Effector memory CD8-positive, alpha-beta T cell (primary cell): ENCODE measurements at regions not wholly inside any gene's neighbourhood (a gene's known extent, or its start where the extent isn't known, plus 50 kb on each side); places are given as distances from the start of the nearest gene placed in this dataset.

Experiments used
- ATAC-seq: fragments of 150-1000 bp; cut with Tn5 transposase; replicated peaks from 2 replicates; pipeline ENCODE4 v1.10.0; 2021; ENCODE audit warnings: mild to moderate bottlenecking, moderate library complexity
- DNase-seq, 3 experiments: peaks; one replicate each; pipeline ENCODE4 v3.0.0; 2021
- H3K27ac Mint-ChIP-seq, 2 donors: one replicate each; pipeline ENCODE4 v1.8.0; 2022; ENCODE audit warnings: mild to moderate bottlenecking in 2 of 2, mixed read lengths in 2 of 2, moderate library complexity in 2 of 2
- H3K27me3 Mint-ChIP-seq, 2 donors: one replicate each; pipeline ENCODE4 v1.8.0; 2022; ENCODE audit warnings: mixed read lengths in 2 of 2
- H3K36me3 Mint-ChIP-seq: one replicate; pipeline ENCODE4 v1.8.0; 2022; ENCODE audit warnings: mild to moderate bottlenecking, moderate library complexity, mixed read lengths; ENCODE audit not compliant: insufficient read depth
- H3K4me1 Mint-ChIP-seq, 2 donors: one replicate each; pipeline ENCODE4 v1.8.0; 2022; ENCODE audit warnings: low read depth in 2 of 2, mixed read lengths in 2 of 2
- H3K4me3 Mint-ChIP-seq, 2 donors: one replicate each; pipeline ENCODE4 v1.8.0; 2022; ENCODE audit warnings: mild to moderate bottlenecking in 2 of 2, mixed read lengths in 2 of 2, moderate library complexity in 2 of 2
- H3K9me3 Mint-ChIP-seq, 2 donors: one replicate each; pipeline ENCODE4 v1.8.0; 2022; ENCODE audit warnings: mixed read lengths in 2 of 2

DNA sequence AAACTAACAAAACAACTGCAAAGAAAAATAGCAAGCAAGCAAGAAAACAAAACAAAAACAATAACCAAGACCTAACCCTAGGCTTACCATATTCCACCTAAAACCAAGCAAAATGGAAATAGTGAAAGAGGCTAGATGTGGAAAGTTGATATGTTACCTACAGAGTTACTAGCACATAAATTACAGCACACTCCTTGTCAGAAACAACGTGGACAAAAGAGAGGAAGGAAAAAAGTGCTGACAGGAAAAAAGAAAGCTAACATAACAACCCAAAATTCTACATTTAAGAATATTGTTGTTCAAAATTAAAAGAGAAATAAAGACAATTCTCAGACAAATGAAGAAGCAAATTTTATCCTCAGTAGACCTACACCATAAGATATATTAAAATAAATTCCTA, 812.8 kb upstream of the NUDT12 start:
- ATAC-seq = no peak
- Mint-ChIP-seq H3K27me3 (no peaks in the 10 kb centered on the region), H3K9me3 (peaks cover 2 to 7% of the 10 kb centered on the region in 2 donors), H3K4me1 (no peaks in the 10 kb centered on the region), H3K4me3 (no peak overlapping the region), H3K27ac (no peak overlapping the region), H3K36me3 (no peaks in the 10 kb centered on the region)
- DNase-seq = no peak

DNA sequence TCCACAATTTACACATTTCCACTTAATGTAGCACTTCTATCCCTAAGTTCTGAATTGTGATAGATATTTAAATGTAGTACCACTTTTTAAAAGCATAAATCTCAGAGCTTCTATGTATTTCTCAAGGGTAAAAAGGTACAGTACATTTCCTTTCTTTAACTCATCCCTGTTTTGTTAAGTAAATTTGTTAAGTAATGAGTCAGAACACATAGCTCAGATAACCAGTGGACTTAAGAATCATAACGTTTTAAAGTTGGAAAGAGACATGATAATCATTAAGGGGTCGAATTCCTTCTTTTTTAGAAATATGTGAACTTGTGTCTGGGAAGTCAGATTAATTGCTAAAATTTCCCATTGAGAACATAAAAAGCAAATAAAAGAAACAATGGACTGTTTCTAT, 810.2 kb upstream of the NUDT12 start:
- no peak overlapping the region for H3K27ac Mint-ChIP-seq
- H3K9me3 Mint-ChIP-seq = peaks cover 3 to 7% of the 10 kb centered on the region in 2 donors
- no peaks in the 10 kb centered on the region for H3K27me3 Mint-ChIP-seq
- H3K36me3 Mint-ChIP-seq = no peaks in the 10 kb centered on the region
- no peak overlapping the region for H3K4me3 Mint-ChIP-seq
- DNase-seq (no peak), ATAC-seq (no peak)
- no peaks in the 10 kb centered on the region for H3K4me1 Mint-ChIP-seq

- H3K36me3 Mint-ChIP-seq = no peaks in the 10 kb centered on the region
- H3K4me1 Mint-ChIP-seq = no peaks in the 10 kb centered on the region
- H3K27me3 Mint-ChIP-seq = no peaks in the 10 kb centered on the region
- H3K27ac Mint-ChIP-seq = no peak overlapping the region
- H3K9me3 Mint-ChIP-seq = peaks cover 3 to 7% of the 10 kb centered on the region in 2 donors
- DNase-seq (no peak), ATAC-seq (no peak)
- H3K4me3 Mint-ChIP-seq = no peak overlapping the region
Measured at GRCh38 chr5:104372376-104372775, 809.8 kb upstream of the NUDT12 start.

DNA sequence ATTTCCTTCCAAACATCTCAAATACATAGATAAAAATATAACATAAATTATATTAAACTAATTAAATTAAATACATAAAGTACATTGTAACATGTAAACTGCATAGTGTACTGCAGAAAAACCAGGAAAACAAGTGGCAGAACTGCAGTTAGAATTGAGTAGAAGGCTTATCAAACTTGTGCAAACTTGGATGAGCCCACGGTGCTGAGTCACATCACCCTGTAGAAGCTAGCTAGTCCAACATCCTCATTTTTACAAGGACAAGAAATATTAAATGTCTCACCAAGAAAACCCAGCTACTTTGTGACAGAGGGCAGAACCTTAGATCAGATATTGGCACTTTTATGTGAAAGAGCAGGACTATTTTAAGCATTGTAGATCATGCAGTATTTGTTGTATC, 807.9 kb upstream of the NUDT12 start:
- Mint-ChIP-seq H3K36me3 (no peaks in the 10 kb centered on the region), H3K27ac (no peak overlapping the region), H3K4me1 (no peaks in the 10 kb centered on the region), H3K9me3 (peaks cover 3 to 7% of the 10 kb centered on the region in 2 donors), H3K27me3 (no peaks in the 10 kb centered on the region), H3K4me3 (no peak overlapping the region)
- ATAC-seq = no peak
- no peak for DNase-seq

GRCh38 chr5:104367978-104368377, 805.4 kb upstream of the NUDT12 start:
- Mint-ChIP-seq H3K27ac (no peak overlapping the region), H3K27me3 (no peaks in the 10 kb centered on the region), H3K9me3 (peaks cover 1 to 7% of the 10 kb centered on the region in 2 donors), H3K36me3 (no peaks in the 10 kb centered on the region), H3K4me1 (no peaks in the 10 kb centered on the region), H3K4me3 (no peak overlapping the region)
- DNase-seq (no peak), ATAC-seq (no peak)

DNA sequence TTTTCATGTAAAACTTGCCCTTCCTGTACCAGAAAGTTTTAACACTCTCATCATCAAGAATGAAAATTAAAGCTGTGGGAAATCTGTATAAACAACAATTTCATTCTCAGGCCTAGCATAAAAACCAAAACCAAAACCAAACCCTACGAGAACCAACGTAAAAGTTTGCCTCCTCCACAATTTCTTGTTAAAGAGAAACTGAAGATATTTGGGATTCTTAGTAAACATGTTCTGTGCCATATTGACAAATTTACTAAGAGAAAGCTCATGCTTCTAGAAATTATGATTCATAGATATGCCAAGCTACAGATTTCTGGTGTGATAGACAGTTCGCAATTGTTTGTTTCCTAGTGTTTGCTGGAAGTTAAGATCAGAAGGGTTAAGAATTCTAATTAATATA, 801.0 kb upstream of the NUDT12 start:
- no peak for ATAC-seq
- H3K27ac Mint-ChIP-seq = no peak overlapping the region
- H3K9me3 Mint-ChIP-seq = peaks cover 0 to 1% of the 10 kb centered on the region in 2 donors
- DNase-seq = no peak
- H3K4me3 Mint-ChIP-seq = no peak overlapping the region
- H3K4me1 Mint-ChIP-seq = no peaks in the 10 kb centered on the region
- no peaks in the 10 kb centered on the region for H3K27me3 Mint-ChIP-seq
- H3K36me3 Mint-ChIP-seq = no peaks in the 10 kb centered on the region

DNA sequence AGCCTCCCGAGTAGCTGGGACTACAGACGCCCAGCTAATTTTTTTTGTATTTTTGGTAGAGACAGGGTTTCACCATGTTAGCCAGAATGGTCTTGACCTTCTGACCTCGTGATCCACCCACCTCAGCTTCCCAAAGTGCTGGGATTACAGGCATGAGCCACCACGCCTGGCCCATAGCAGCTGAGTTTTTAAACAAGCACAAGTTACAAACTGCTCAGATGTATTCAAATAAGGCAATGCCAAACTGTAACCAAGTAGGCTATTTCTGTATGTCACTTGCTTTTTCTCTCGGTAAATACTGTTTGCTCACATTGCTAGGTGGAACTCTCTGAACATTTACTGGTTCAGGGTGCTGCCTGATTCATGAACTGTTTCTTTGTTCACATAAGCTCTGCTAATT, 799.3 kb upstream of the NUDT12 start:
- no peak overlapping the region for H3K27ac Mint-ChIP-seq
- no peaks in the 10 kb centered on the region for H3K9me3 Mint-ChIP-seq
- no peaks in the 10 kb centered on the region for H3K36me3 Mint-ChIP-seq
- ATAC-seq (no peak), DNase-seq (no peak)
- H3K4me3 Mint-ChIP-seq = no peak overlapping the region
- no peaks in the 10 kb centered on the region for H3K4me1 Mint-ChIP-seq
- H3K27me3 Mint-ChIP-seq = no peaks in the 10 kb centered on the region

GRCh38 chr5:104355350-104355749, 792.8 kb upstream of the NUDT12 start:
- Mint-ChIP-seq H3K36me3 (no peaks in the 10 kb centered on the region), H3K27ac (no peak overlapping the region), H3K9me3 (no peaks in the 10 kb centered on the region), H3K27me3 (no peaks in the 10 kb centered on the region), H3K4me1 (no peaks in the 10 kb centered on the region), H3K4me3 (no peak overlapping the region)
- no peak for DNase-seq
- ATAC-seq = no peak

- DNase-seq = no peak
- Mint-ChIP-seq H3K9me3 (peaks cover 0 to 6% of the 10 kb centered on the region in 2 donors), H3K36me3 (no peaks in the 10 kb centered on the region), H3K27me3 (no peaks in the 10 kb centered on the region), H3K27ac (no peak overlapping the region), H3K4me3 (no peak overlapping the region), H3K4me1 (no peaks in the 10 kb centered on the region)
- no peak for ATAC-seq
Measured at GRCh38 chr5:104353371-104353770, 790.8 kb upstream of the NUDT12 start.

DNA sequence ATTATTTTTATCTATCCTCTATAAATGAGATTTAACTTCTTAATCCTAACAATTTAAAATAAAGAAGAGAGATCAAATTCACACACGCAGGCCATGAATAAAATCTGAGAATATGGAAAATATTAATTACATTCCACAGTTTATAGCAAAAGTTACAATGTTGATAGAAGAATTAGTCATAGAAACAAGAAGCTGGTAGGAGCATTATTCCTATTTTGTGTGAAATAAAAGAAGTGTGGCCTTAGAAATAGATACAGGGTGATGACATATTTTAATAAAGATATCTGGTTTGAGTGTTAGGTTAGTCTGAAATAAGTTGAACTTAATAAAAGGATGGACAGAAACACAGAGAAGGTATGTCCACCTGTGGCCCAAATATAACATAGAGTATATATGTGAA, 790.4 kb upstream of the NUDT12 start:
- Mint-ChIP-seq H3K4me3 (no peak overlapping the region), H3K4me1 (no peaks in the 10 kb centered on the region)

GRCh38 chr5:104347119-104347708, 784.6 kb upstream of the NUDT12 start:
- Mint-ChIP-seq H3K9me3 (peaks cover 5 to 10% of the 10 kb centered on the region in 2 donors), H3K27ac (no peak overlapping the region), H3K36me3 (no peaks in the 10 kb centered on the region), H3K27me3 (no peaks in the 10 kb centered on the region), H3K4me3 (no peak overlapping the region), H3K4me1 (no peaks in the 10 kb centered on the region)
- ATAC-seq (no peak), DNase-seq (no peak)

More for the DNA sequence above, 790.4 kb upstream of the NUDT12 start:
- Mint-ChIP-seq H3K9me3 (peaks cover 0 to 6% of the 10 kb centered on the region in 2 donors), H3K27me3 (no peaks in the 10 kb centered on the region), H3K27ac (no peak overlapping the region), H3K36me3 (no peaks in the 10 kb centered on the region)
- no peak for DNase-seq
- ATAC-seq = no peak

- Mint-ChIP-seq H3K4me3 (no peak overlapping the region), H3K4me1 (no peaks in the 10 kb centered on the region), H3K36me3 (no peaks in the 10 kb centered on the region), H3K27ac (no peak overlapping the region), H3K27me3 (no peaks in the 10 kb centered on the region), H3K9me3 (peaks cover 5 to 11% of the 10 kb centered on the region in 2 donors)
- no peak for ATAC-seq
- DNase-seq = no peak
Measured at GRCh38 chr5:104345222-104346016, 782.8 kb upstream of the NUDT12 start.

GRCh38 chr5:104344809-104345208, 782.2 kb upstream of the NUDT12 start:
- Mint-ChIP-seq H3K36me3 (no peaks in the 10 kb centered on the region), H3K27ac (no peak overlapping the region), H3K27me3 (no peaks in the 10 kb centered on the region), H3K9me3 (peaks cover 5 to 14% of the 10 kb centered on the region in 2 donors), H3K4me1 (no peaks in the 10 kb centered on the region), H3K4me3 (no peak overlapping the region)
- ATAC-seq = no peak
- DNase-seq = no peak

DNA sequence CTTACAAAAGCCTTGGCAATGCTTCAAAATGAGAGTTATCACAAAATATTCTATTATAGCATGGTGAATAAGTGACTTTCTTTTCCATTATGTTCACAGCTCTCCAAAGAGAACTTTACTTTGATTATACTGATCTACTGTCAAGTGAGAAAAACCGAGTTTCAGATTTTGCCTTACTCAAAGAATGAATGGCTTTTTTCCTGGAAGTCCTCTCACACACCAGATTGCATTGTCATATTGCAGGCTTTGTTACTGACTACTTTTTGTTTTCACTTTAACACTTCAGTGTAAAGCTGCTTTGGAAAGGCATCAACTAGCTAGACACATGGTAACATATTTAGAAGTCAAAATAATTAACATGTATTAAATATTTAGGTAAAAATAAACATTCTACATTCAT, 765.2 kb upstream of the NUDT12 start:
- Mint-ChIP-seq H3K27me3 (no peaks in the 10 kb centered on the region), H3K36me3 (no peaks in the 10 kb centered on the region), H3K9me3 (peaks cover under 1 to 23% of the 10 kb centered on the region in 2 donors), H3K27ac (no peak overlapping the region), H3K4me3 (no peak overlapping the region), H3K4me1 (no peaks in the 10 kb centered on the region)
- ATAC-seq = no peak
- no peak for DNase-seq
